Adrenal gland (tissue), 9 donors: ENCODE measurements at regions not wholly inside any gene's neighbourhood (a gene's known extent, or its start where the extent isn't known, plus 50 kb on each side); places are given as distances from the start of the nearest gene placed in this dataset.

Experiments used
- DNase-seq, 7 donors: peaks; one replicate each; pipeline ENCODE4 v3.0.0-alpha.2; 2019 to 2020
- H3K27ac ChIP-seq, 5 donors: fragments of 200-600 bp; sonication (generic) in 4 of 5; 1 replicate in 3 of 5; 2 replicates in 2 of 5; pipeline versions ENCODE4 v1.5.1 to v1.8.0; 2016 to 2020; ENCODE audit warnings: mild to moderate bottlenecking in 1 of 5
- H3K27me3 ChIP-seq: fragments of 200-600 bp; 2 replicates; pipeline ENCODE4 v1.8.0; 2021
- H3K36me3 ChIP-seq, 2 donors: fragments of 200-600 bp; replicated peaks in 1 of 2; 1 replicate in 1 of 2; 2 replicates in 1 of 2; pipeline versions ENCODE4 v1.5.1 to v1.8.0; 2018 to 2022
- H3K4me1 ChIP-seq, 2 donors: fragments of 200-600 bp; replicated peaks in 1 of 2; 1 replicate in 1 of 2; 2 replicates in 1 of 2; pipeline versions ENCODE4 v1.5.1 to v1.8.0; 2018 to 2021
- H3K4me3 ChIP-seq, 4 donors: fragments of 200-600 bp; sonication (generic) in 3 of 4; one replicate each; pipeline ENCODE4 v1.5.1; 2016 to 2018
- H3K9me3 ChIP-seq, 3 donors: fragments of 200-600 bp; sonication (generic) in 1 of 3; replicated peaks in 1 of 3; 1 replicate in 2 of 3; 2 replicates in 1 of 3; pipeline versions ENCODE4 v1.5.1 to v1.8.0; 2016 to 2021
- CTCF ChIP-seq, 6 experiments: fragments of 450-650 bp in 4 of 6; fragments of 200-600 bp in 2 of 6; sonication (generic) in 1 of 6; IDR thresholded peaks; 1 replicate in 5 of 6; 2 replicates in 1 of 6; pipeline versions ENCODE4 v1.5.1 to v1.8.0; 2016 to 2021; ENCODE audit warnings: antibody characterized with exemption in 6 of 6, mild to moderate bottlenecking in 2 of 6, moderate library complexity in 1 of 6
- POLR2A ChIP-seq, 2 donors: fragments of 450-650 bp; IDR thresholded peaks; one replicate each; pipeline ENCODE4 v1.6.1; 2017; ENCODE audit warnings: antibody characterized with exemption in 2 of 2, mild to moderate bottlenecking in 2 of 2, moderate library complexity in 1 of 2
- WGBS, 4 donors: extraction: QIAGEN DNeasy Blood & Tissue Kit in 2 of 4; methylation state at CpG; one replicate each; pipeline versions ENCODE4 v1.1.5 to v1.1.7; 2013 to 2017; 5-methylcytosine and 5-hydroxymethylcytosine counted together
- intact Hi-C, 2 donors: fragments of 100-400 bp; cut with DNase I; formaldehyde crosslinking; loops; one replicate each; pipeline versions ENCODE4 v1.14.1 to v1.15.0; 2022 to 2023
- donor health status: healthy with polysubstance abuse.
- donor health status: Bipolar disorder and iron deficiency.
- donor health status: DM: yes; HTN: yes; CAD: no.
- donor health status: DM: no; HTN: no; CAD: no.
- donor health status: DM: no; HTN: no; CAD: no.

GRCh38 chr2:41934329-41934958 lies 113.4 kb upstream of the PKDCC start:
- Histone ChIP-seq H3K27me3 (no peaks in the 10 kb centered on the region), H3K36me3 (no peaks in the 10 kb centered on the region), H3K4me1 (peaks cover 8 to 33% of the 10 kb centered on the region in 2 donors), H3K9me3 (no peaks in the 10 kb centered on the region), H3K27ac (peak overlapping the region in 4 of 5 donors; percentile 46 to 88 (median 63)), H3K4me3 (no peak overlapping the region)
- 44 to 63% (median 56%) methylated on average over 10 of the region's 10 CpGs for WGBS, 4 donors
- DNase-seq: peak in 5 of 7 donors; percentile 30 to 64 (median 47)
- intact Hi-C loops: no loop called here
- TF ChIP-seq POLR2A (IDR thresholded peaks at IDR 0.05) (no peak), CTCF (IDR thresholded peaks at IDR 0.05) (no peak)

- TF ChIP-seq POLR2A (IDR thresholded peaks at IDR 0.05) (no peak), CTCF (IDR thresholded peaks at IDR 0.05) (no peak)
- intact Hi-C loops: no loop called here
- H3K9me3 ChIP-seq: no peaks in the 10 kb centered on the region
- H3K4me3 ChIP-seq: no peak overlapping the region
- H3K4me1 ChIP-seq: peaks cover 8 to 33% of the 10 kb centered on the region in 2 donors
- no peaks in the 10 kb centered on the region for H3K27me3 ChIP-seq
- H3K27ac ChIP-seq: peak overlapping the region in 3 of 5 donors; percentile 46 to 88 (median 69)
- 78 to 84% (median 83%) methylated on average over 2 of the region's 2 CpGs for WGBS, 4 donors
- no peak for DNase-seq
- H3K36me3 ChIP-seq: no peaks in the 10 kb centered on the region
Observed at GRCh38 chr2:41935002-41935401, 112.8 kb upstream of the PKDCC start.

- no peak for DNase-seq
- WGBS, 4 donors: 58 to 76% (median 74%) methylated on average over 2 of the region's 2 CpGs
- no peak overlapping the region for H3K4me3 ChIP-seq
- peaks cover 8 to 33% of the 10 kb centered on the region in 2 donors for H3K4me1 ChIP-seq
- H3K9me3 ChIP-seq: no peaks in the 10 kb centered on the region
- H3K27me3 ChIP-seq: no peaks in the 10 kb centered on the region
- TF ChIP-seq POLR2A (IDR thresholded peaks at IDR 0.05) (no peak), CTCF (IDR thresholded peaks at IDR 0.05) (no peak)
- H3K36me3 ChIP-seq: no peaks in the 10 kb centered on the region
- intact Hi-C loops: no loop called here
- H3K27ac ChIP-seq: peak overlapping the region in 2 of 5 donors; percentile 12 to 81
Observed at GRCh38 chr2:41935825-41936224, 112.0 kb upstream of the PKDCC start.

GRCh38 chr2:41936771-41937463 lies 110.9 kb upstream of the PKDCC start:
- Histone ChIP-seq H3K27me3 (no peaks in the 10 kb centered on the region), H3K4me1 (peaks cover 8 to 26% of the 10 kb centered on the region in 2 donors), H3K27ac (peak overlapping the region in 2 of 5 donors; percentile 56 to 81), H3K36me3 (no peaks in the 10 kb centered on the region), H3K4me3 (no peak overlapping the region), H3K9me3 (no peaks in the 10 kb centered on the region)
- DNase-seq: no peak
- intact Hi-C loops: no loop called here
- TF ChIP-seq POLR2A (IDR thresholded peaks at IDR 0.05) (no peak), CTCF (IDR thresholded peaks at IDR 0.05) (no peak)
- WGBS, 4 donors: 79 to 88% (median 85%) methylated on average over 7 of the region's 7 CpGs
